ENCODE measurements at regions not wholly inside any gene's neighbourhood (a gene's known extent, or its start where the extent isn't known, plus 50 kb on each side); places are given as distances from the start of the nearest gene placed in this dataset.

DNA sequence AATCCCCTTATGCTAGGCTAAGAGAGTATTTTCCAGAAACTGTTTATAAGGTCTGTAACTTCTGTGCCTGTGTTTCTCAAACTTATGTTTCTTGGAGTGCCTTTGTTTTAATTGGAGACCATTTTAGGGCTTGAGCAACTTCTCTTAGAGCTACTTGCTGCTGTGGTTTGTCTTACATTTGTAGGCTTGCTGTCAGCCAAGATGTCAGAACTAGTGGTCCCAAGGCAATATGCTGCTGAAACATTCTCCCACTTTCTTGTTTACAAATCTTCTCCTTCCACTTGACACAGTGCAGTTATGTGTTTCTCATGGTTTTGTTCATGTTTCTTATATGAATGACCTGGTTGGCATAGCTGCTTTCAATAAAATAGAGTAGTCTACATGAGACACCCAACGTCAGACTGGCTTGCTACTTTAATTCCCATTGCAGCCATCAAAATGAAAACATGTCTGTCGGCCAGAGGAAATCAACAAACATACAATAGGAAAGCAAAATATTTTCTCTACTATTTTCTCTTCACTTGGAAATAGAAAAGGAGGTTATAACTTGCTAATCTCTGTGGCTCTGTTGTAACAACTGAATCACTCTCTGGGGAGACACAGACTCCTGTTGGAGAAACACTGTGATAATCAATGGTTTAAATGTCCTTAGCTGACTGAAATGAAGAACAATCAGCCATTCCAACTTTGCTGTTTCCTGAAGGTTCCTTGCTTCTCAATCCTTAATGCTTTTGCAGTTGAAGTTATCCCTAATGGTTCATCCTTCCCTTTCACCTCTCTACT is 426.4 kb downstream of the PDGFC start:
- DNase-seq (ENCODE audit: low read depth, low spot score): no peak
- Histone ChIP-seq H3K27ac (no peak overlapping the region), H3K9ac (ENCODE audit: insufficient read length) (no peak overlapping the region), H3K9me3 (ENCODE audit: low read depth, low read length) (no peaks in the 10 kb centered on the region), H3K36me3 (ENCODE audit: insufficient read depth, low read length) (no peaks in the 10 kb centered on the region), H3K4me3 (no peak overlapping the region)
- TF ChIP-seq FOXP2 (optimal IDR thresholded peaks at IDR 0.05; ENCODE audit: control extremely low read depth, extremely low read length, insufficient read depth) (no peak), EZH2 (IDR thresholded peaks at IDR 0.05) (no peak), POLR2AphosphoS5 (IDR thresholded peaks at IDR 0.05; ENCODE audit: borderline replicate concordance, low read depth, low read length) (no peak)

DNA sequence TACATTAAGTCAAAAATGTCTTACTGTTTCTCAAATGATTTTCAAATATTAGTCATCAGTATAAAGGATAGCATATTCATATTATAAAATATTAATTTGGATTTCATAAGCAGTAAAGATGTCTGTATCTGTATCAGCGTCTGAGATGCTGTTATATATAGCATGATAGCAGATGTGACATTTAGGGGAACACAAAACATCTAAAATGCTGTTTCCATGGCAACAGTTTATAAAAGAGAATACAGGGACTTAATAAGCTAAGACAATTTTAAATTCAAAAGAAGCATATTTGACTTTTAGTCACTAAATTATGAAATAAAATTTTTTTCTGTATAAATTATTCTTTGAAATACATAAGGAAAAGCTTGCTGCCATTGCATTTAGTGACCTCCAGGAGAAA is 432.2 kb downstream of the PDGFC start:
- no peak overlapping the region for H3K9ac ChIP-seq (ENCODE audit: insufficient read length)
- no peaks in the 10 kb centered on the region for H3K9me3 ChIP-seq (ENCODE audit: low read depth, low read length)
- TF ChIP-seq POLR2AphosphoS5 (IDR thresholded peaks at IDR 0.05; ENCODE audit: borderline replicate concordance, low read depth, low read length) (no peak), FOXP2 (optimal IDR thresholded peaks at IDR 0.05; ENCODE audit: control extremely low read depth, extremely low read length, insufficient read depth) (no peak), EZH2 (IDR thresholded peaks at IDR 0.05) (no peak)
- no peak overlapping the region for H3K27ac ChIP-seq
- no peaks in the 10 kb centered on the region for H3K36me3 ChIP-seq (ENCODE audit: insufficient read depth, low read length)
- DNase-seq (ENCODE audit: low read depth, low spot score): no peak
- no peak overlapping the region for H3K4me3 ChIP-seq

DNA sequence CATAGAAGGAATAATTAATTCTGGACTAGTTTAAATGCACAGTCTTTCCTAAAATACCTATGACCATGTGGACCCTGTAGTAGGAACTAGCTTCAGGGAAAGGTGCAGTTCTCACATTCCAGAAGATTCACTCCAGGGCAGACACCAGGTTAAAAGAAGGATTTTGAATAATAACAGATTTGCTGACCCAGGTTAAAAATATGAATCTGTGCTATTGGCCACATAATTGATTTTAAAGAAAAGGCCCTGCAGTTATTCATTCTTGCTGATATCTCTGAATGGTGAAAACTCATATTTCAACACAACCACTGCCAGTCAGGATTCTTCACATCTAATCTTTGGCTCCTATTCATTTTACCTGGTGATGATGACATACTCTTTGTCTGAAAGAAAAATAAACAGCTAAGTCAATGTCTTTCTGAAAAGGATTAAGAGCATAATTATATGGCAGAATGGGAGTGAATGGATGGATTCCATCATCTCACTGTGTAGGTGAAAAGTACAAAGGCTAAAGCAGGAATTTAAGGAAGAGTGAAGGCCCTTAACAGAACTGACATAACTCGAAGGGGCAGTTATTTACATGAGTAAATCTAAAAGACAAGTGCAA is 432.8 kb downstream of the PDGFC start:
- DNase-seq (ENCODE audit: low read depth, low spot score): no peak
- no peaks in the 10 kb centered on the region for H3K36me3 ChIP-seq (ENCODE audit: insufficient read depth, low read length)
- H3K9ac ChIP-seq (ENCODE audit: insufficient read length): no peak overlapping the region
- TF ChIP-seq POLR2AphosphoS5 (IDR thresholded peaks at IDR 0.05; ENCODE audit: borderline replicate concordance, low read depth, low read length): no peak
- no peak for TF ChIP-seq FOXP2 (optimal IDR thresholded peaks at IDR 0.05; ENCODE audit: control extremely low read depth, extremely low read length, insufficient read depth)
- no peak for TF ChIP-seq EZH2 (IDR thresholded peaks at IDR 0.05)
- no peaks in the 10 kb centered on the region for H3K9me3 ChIP-seq (ENCODE audit: low read depth, low read length)
- H3K27ac ChIP-seq: no peak overlapping the region
- no peak overlapping the region for H3K4me3 ChIP-seq

DNA sequence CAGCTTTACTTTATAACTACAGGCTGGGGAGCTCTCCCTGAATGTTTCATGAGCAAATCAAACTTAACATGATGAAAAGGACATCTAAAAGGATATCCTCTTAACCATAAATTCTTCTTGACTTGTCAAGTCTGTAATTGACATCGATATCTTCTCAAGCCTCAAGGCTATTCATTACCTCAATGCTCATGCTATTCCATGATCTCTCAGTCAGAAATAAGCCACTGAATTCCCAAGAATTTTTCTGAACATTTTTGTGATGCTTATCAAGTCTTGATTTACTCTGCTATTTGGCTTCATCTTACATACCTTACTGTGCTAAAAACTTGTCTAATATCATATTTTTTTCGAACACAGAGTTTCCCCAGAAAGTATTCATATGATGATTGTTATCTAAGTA is 433.4 kb downstream of the PDGFC start:
- Histone ChIP-seq H3K4me3 (no peak overlapping the region), H3K9ac (ENCODE audit: insufficient read length) (no peak overlapping the region), H3K9me3 (ENCODE audit: low read depth, low read length) (no peaks in the 10 kb centered on the region), H3K27ac (no peak overlapping the region), H3K36me3 (ENCODE audit: insufficient read depth, low read length) (no peaks in the 10 kb centered on the region)
- DNase-seq (ENCODE audit: low read depth, low spot score): no peak
- TF ChIP-seq POLR2AphosphoS5 (IDR thresholded peaks at IDR 0.05; ENCODE audit: borderline replicate concordance, low read depth, low read length): no peak
- no peak for TF ChIP-seq EZH2 (IDR thresholded peaks at IDR 0.05)
- TF ChIP-seq FOXP2 (optimal IDR thresholded peaks at IDR 0.05; ENCODE audit: control extremely low read depth, extremely low read length, insufficient read depth): no peak

DNA sequence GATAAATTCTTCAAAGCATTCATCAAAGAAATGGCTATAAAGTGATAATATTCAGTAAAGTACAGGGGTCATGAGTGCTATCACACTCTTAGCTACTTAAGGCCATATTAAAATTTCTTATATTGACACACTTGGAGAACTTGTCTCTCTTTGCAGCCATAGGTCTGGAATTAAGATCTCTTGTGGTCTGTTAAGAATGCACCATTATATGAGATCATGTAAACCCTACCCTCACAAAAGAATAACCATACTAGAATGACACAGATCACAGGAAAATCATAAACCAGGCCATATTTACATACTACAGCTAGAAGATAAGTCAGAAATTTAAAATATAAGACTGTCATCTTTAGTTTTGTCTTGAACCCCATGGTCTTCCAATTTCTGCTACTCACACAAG is 434.3 kb downstream of the PDGFC start:
- TF ChIP-seq EZH2 (IDR thresholded peaks at IDR 0.05): no peak
- no peak for TF ChIP-seq POLR2AphosphoS5 (IDR thresholded peaks at IDR 0.05; ENCODE audit: borderline replicate concordance, low read depth, low read length)
- no peak for TF ChIP-seq FOXP2 (optimal IDR thresholded peaks at IDR 0.05; ENCODE audit: control extremely low read depth, extremely low read length, insufficient read depth)
- no peaks in the 10 kb centered on the region for H3K36me3 ChIP-seq (ENCODE audit: insufficient read depth, low read length)
- H3K27ac ChIP-seq: no peak overlapping the region
- no peaks in the 10 kb centered on the region for H3K9me3 ChIP-seq (ENCODE audit: low read depth, low read length)
- no peak for DNase-seq (ENCODE audit: low read depth, low spot score)
- H3K4me3 ChIP-seq: no peak overlapping the region
- no peak overlapping the region for H3K9ac ChIP-seq (ENCODE audit: insufficient read length)

DNA sequence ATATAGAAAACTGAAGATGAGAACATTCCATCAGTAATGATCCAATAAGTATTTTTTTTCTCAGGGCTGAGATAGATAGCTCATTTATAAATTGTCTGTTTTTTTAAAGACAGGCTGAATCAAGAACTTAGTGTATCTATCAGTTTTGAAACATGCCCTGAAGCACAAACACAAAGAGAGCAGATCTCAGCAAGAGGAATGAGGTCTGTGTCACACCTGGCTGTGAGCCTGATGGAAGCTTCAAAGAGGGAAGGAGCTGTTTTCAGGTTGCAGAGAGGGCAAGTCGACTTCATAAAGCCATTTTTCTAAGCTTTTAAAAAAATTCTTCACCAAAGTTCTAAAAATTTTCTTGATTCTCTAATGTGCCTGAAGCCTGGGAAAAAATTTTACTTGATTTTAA is 434.9 kb downstream of the PDGFC start:
- peaks cover 2% of the 10 kb centered on the region; the same call in 1 of the 2 replicates for H3K9me3 ChIP-seq (ENCODE audit: low read depth, low read length)
- no peaks in the 10 kb centered on the region for H3K36me3 ChIP-seq (ENCODE audit: insufficient read depth, low read length)
- no peak overlapping the region for H3K4me3 ChIP-seq
- no peak overlapping the region for H3K27ac ChIP-seq
- TF ChIP-seq EZH2 (IDR thresholded peaks at IDR 0.05): no peak
- TF ChIP-seq FOXP2 (optimal IDR thresholded peaks at IDR 0.05; ENCODE audit: control extremely low read depth, extremely low read length, insufficient read depth): no peak
- TF ChIP-seq POLR2AphosphoS5 (IDR thresholded peaks at IDR 0.05; ENCODE audit: borderline replicate concordance, low read depth, low read length): no peak
- H3K9ac ChIP-seq (ENCODE audit: insufficient read length): no peak overlapping the region
- no peak for DNase-seq (ENCODE audit: low read depth, low spot score)

DNA sequence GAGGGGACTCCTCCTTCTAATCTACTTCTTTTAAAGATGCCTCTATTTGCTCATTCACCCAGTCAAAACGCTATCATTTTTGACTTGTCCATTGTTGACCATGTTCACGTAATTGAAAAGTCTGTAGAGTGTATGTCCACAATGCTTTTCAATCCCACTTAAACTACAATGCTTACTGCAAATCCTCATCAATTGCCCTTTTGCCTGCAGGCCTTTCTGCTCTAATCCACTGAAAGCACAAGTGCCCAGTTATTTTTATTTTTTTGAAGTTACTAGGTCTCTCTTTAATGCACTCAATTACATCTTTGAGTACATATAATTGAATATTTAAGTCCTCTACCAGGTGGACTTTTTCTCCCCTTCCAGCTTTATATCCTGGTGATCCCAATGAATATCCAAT is 437.4 kb downstream of the PDGFC start:
- no peaks in the 10 kb centered on the region for H3K36me3 ChIP-seq (ENCODE audit: insufficient read depth, low read length)
- no peak for TF ChIP-seq EZH2 (IDR thresholded peaks at IDR 0.05)
- no peak for DNase-seq (ENCODE audit: low read depth, low spot score)
- H3K9ac ChIP-seq (ENCODE audit: insufficient read length): no peak overlapping the region
- peaks cover 3% of the 10 kb centered on the region; the same call in 1 of the 2 replicates for H3K9me3 ChIP-seq (ENCODE audit: low read depth, low read length)
- H3K27ac ChIP-seq: no peak overlapping the region
- no peak overlapping the region for H3K4me3 ChIP-seq

DNA sequence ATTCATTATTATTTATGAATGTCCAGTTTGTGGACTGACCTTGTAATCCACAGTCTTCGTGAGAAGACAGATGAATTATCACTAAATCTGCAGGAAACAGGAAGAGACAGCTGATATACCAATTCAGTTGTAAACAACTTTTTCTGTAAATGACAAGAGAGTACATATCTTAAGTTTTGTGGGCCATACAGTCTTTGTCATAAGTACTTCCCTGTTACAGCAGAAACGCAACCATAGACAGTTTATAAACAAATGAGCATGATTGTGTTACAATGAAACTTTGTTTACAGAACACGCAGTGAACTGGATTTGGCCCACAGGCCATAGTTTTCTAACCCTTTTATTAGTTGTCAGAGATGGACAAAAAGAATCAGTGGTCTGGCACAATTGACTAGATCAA is 443.4 kb downstream of the PDGFC start:
- TF ChIP-seq POLR2AphosphoS5 (IDR thresholded peaks at IDR 0.05; ENCODE audit: borderline replicate concordance, low read depth, low read length) (no peak), EZH2 (IDR thresholded peaks at IDR 0.05) (no peak), FOXP2 (optimal IDR thresholded peaks at IDR 0.05; ENCODE audit: control extremely low read depth, extremely low read length, insufficient read depth) (no peak)
- no peak for DNase-seq (ENCODE audit: low read depth, low spot score)
- no peak overlapping the region for H3K4me3 ChIP-seq
- H3K27ac ChIP-seq: no peak overlapping the region
- H3K9ac ChIP-seq (ENCODE audit: insufficient read length): no peak overlapping the region
- peaks cover 3% of the 10 kb centered on the region; the same call in 1 of the 2 replicates for H3K9me3 ChIP-seq (ENCODE audit: low read depth, low read length)
- no peaks in the 10 kb centered on the region for H3K36me3 ChIP-seq (ENCODE audit: insufficient read depth, low read length)
